Neuronal stem cell (in vitro differentiated cells): ENCODE measurements at regions not wholly inside any gene's neighbourhood (a gene's known extent, or its start where the extent isn't known, plus 50 kb on each side); places are given as distances from the start of the nearest gene placed in this dataset.

Experiments used
- DNase-seq: peaks from one replicate; pipeline ENCODE4 v3.0.0-alpha.2; 2013; ENCODE audit warnings: low spot score
- H2AFZ ChIP-seq: one replicate; pipeline ENCODE4 v1.6.1; 2013; ENCODE audit warnings: mild to moderate bottlenecking, low read length, inconsistent platforms
- H2AK5ac ChIP-seq: 2 replicates; pipeline ENCODE4 v1.6.1; 2013; ENCODE audit warnings: low read depth, mild to moderate bottlenecking, inconsistent platforms, low read length, moderate library complexity, mixed read lengths
- H2BK120ac ChIP-seq: 2 replicates; pipeline ENCODE4 v1.6.1; 2013; ENCODE audit warnings: low read depth, mild to moderate bottlenecking, inconsistent platforms, low read length, moderate library complexity, mixed read lengths
- H2BK12ac ChIP-seq: one replicate; pipeline ENCODE4 v1.6.1; 2013; ENCODE audit warnings: low read length, inconsistent platforms
- H2BK15ac ChIP-seq: 2 replicates; pipeline ENCODE4 v1.6.1; 2013; ENCODE audit warnings: mild to moderate bottlenecking, low read length, inconsistent platforms, mixed read lengths
- H2BK5ac ChIP-seq: one replicate; pipeline ENCODE4 v1.6.1; 2013; ENCODE audit warnings: inconsistent platforms, mild to moderate bottlenecking, low read length, moderate library complexity
- H3K14ac ChIP-seq: one replicate; pipeline ENCODE4 v1.6.1; 2013; ENCODE audit warnings: low read length, inconsistent platforms
- H3K18ac ChIP-seq: 2 replicates; pipeline ENCODE4 v1.6.1; 2013; ENCODE audit warnings: low read length, inconsistent platforms
- H3K23ac ChIP-seq: 2 replicates; pipeline ENCODE4 v1.6.1; 2013; ENCODE audit warnings: low read depth, mild to moderate bottlenecking, mixed read lengths, low read length, inconsistent platforms; ENCODE audit not compliant: poor library complexity
- H3K27ac ChIP-seq: replicated peaks from 3 replicates; pipeline ENCODE4 v1.5.1; 2013; ENCODE audit warnings: low read length, inconsistent platforms
- H3K27me3 ChIP-seq, 3 experiments: 2 replicates each; pipeline ENCODE4 v1.6.1; 2013; ENCODE audit warnings: low read length in 3 of 3, mild to moderate bottlenecking in 2 of 3, inconsistent platforms in 1 of 3, low read depth in 1 of 3, mixed read lengths in 1 of 3, moderate library complexity in 1 of 3; ENCODE audit not compliant: control insufficient read depth in 3 of 3, insufficient read depth in 3 of 3
- H3K36me3 ChIP-seq, 2 donors: replicated peaks in 1 of 2; 2 replicates each; pipeline ENCODE4 v1.6.1; 2013; ENCODE audit warnings: low read length in 2 of 2; ENCODE audit not compliant: control insufficient read depth in 2 of 2, insufficient read depth in 2 of 2
- H3K4ac ChIP-seq: 2 replicates; pipeline ENCODE4 v1.6.1; 2013; ENCODE audit warnings: inconsistent platforms, mild to moderate bottlenecking, low read length, moderate library complexity
- H3K4me1 ChIP-seq, 2 donors: 1 replicate in 1 of 2; 2 replicates in 1 of 2; pipeline ENCODE4 v1.6.1; 2013; ENCODE audit warnings: low read length in 2 of 2, low read depth in 1 of 2; ENCODE audit not compliant: control insufficient read depth in 2 of 2, insufficient read depth in 1 of 2
- H3K4me2 ChIP-seq: one replicate; pipeline ENCODE4 v1.6.1; 2013; ENCODE audit warnings: mild to moderate bottlenecking, low read length, inconsistent platforms; ENCODE audit not compliant: insufficient read depth, poor library complexity, severe bottlenecking
- H3K4me3 ChIP-seq, 2 donors: 2 replicates each; pipeline ENCODE4 v1.5.1; 2013; ENCODE audit warnings: low read length in 2 of 2, mild to moderate bottlenecking in 2 of 2, inconsistent platforms in 1 of 2, moderate library complexity in 1 of 2
- H3K79me1 ChIP-seq: one replicate; pipeline ENCODE4 v1.6.1; 2013; ENCODE audit warnings: low read depth, mild to moderate bottlenecking, inconsistent platforms, low read length, moderate library complexity
- H3K9ac ChIP-seq: one replicate; pipeline ENCODE4 v1.6.1; 2013; ENCODE audit warnings: mild to moderate bottlenecking, low read depth, low read length, inconsistent platforms; ENCODE audit not compliant: poor library complexity
- H3K9me3 ChIP-seq, 2 donors: replicated peaks in 1 of 2; 2 replicates each; pipeline versions ENCODE3 to v1.6.1; 2013; ENCODE audit warnings: low read length in 2 of 2, mild to moderate bottlenecking in 2 of 2, inconsistent platforms in 1 of 2, low read depth in 1 of 2, mixed read lengths in 1 of 2, moderate library complexity in 1 of 2; ENCODE audit not compliant: control insufficient read depth in 2 of 2, insufficient read depth in 1 of 2
- H4K8ac ChIP-seq: one replicate; pipeline ENCODE4 v1.6.1; 2013; ENCODE audit warnings: low read depth, mild to moderate bottlenecking, inconsistent platforms, low read length, moderate library complexity
- H4K91ac ChIP-seq: one replicate; pipeline ENCODE4 v1.6.1; 2013; ENCODE audit warnings: low read length, low read depth, mild to moderate bottlenecking, inconsistent platforms; ENCODE audit not compliant: poor library complexity
- WGBS, 2 donors: extraction: QIAGEN DNeasy Blood & Tissue Kit; methylation state at CpG; one replicate each; pipeline ENCODE4 v1.1.7; 2013; ENCODE audit warnings: missing lambda C conversion rate in 2 of 2, mixed read lengths in 1 of 2; ENCODE audit not compliant: insufficient read length in 2 of 2, insufficient replicate concordance in 1 of 2; ENCODE audit errors: extremely low coverage in 2 of 2; 5-methylcytosine and 5-hydroxymethylcytosine counted together

GRCh38 chr17:74098136-74099024 is 105.1 kb upstream of the RPL38 start:
- Histone ChIP-seq H4K8ac (no peak overlapping the region), H3K27me3 (peaks cover 0 to 25% (median 0%) of the 10 kb centered on the region in 3 experiments), H3K9me3 (no peaks in the 10 kb centered on the region), H3K4me2 (no peak overlapping the region), H3K4me3 (no peak overlapping the region), H2AFZ (no peak overlapping the region), H3K27ac (no peak overlapping the region), H3K14ac (peak overlapping the region; percentile 25), H2BK12ac (peak overlapping the region; percentile 28), H3K4ac (no peak overlapping the region), H2BK15ac (no peak overlapping the region), H3K23ac (no peak overlapping the region), H4K91ac (no peak overlapping the region), H3K79me1 (no peaks in the 10 kb centered on the region), H3K4me1 (peaks cover 0 to 4% of the 10 kb centered on the region in 2 donors), H2BK5ac (no peak overlapping the region), H3K36me3 (no peaks in the 10 kb centered on the region), H3K9ac (no peak overlapping the region), H3K18ac (peak overlapping the region; percentile 51), H2AK5ac (no peak overlapping the region), H2BK120ac (no peak overlapping the region)
- no peak for DNase-seq
- WGBS, 2 donors, result 100% methylated on average over 1 to 2 of the region's 15 CpGs

GRCh38 chr17:74099442-74100340 is 103.8 kb upstream of the RPL38 start:
- H3K27me3 ChIP-seq, result peaks cover 0 to 26% (median 0%) of the 10 kb centered on the region in 3 experiments
- no peak overlapping the region for H2AFZ ChIP-seq
- no peak overlapping the region for H2BK12ac ChIP-seq
- H3K14ac ChIP-seq, result no peak overlapping the region
- no peak overlapping the region for H2BK15ac ChIP-seq
- H3K4me1 ChIP-seq, result peaks cover 0 to 4% of the 10 kb centered on the region in 2 donors
- no CpG with 5 or more reads among the region's 16 CpGs for WGBS, 2 donors
- H3K79me1 ChIP-seq, result no peaks in the 10 kb centered on the region
- no peak overlapping the region for H2AK5ac ChIP-seq
- H3K4ac ChIP-seq, result no peak overlapping the region
- H3K9me3 ChIP-seq, result no peaks in the 10 kb centered on the region
- H3K4me2 ChIP-seq, result no peak overlapping the region
- H2BK120ac ChIP-seq, result no peak overlapping the region
- H3K23ac ChIP-seq, result no peak overlapping the region
- H4K91ac ChIP-seq, result no peak overlapping the region
- H3K9ac ChIP-seq, result no peak overlapping the region
- no peak overlapping the region for H4K8ac ChIP-seq
- H3K27ac ChIP-seq, result no peak overlapping the region
- H3K4me3 ChIP-seq, result no peak overlapping the region
- no peak for DNase-seq
- H2BK5ac ChIP-seq, result no peak overlapping the region
- no peaks in the 10 kb centered on the region for H3K36me3 ChIP-seq
- peak overlapping the region; percentile 38 for H3K18ac ChIP-seq

GRCh38 chr17:74104921-74105320 is 98.6 kb upstream of the RPL38 start:
- no peak overlapping the region for H2BK5ac ChIP-seq
- no peak overlapping the region for H3K27ac ChIP-seq
- H3K9ac ChIP-seq, result peak overlapping the region; percentile 10
- no peaks in the 10 kb centered on the region for H3K36me3 ChIP-seq
- no peak overlapping the region for H3K4ac ChIP-seq
- no peak overlapping the region for H4K8ac ChIP-seq
- peaks cover 0 to 2% of the 10 kb centered on the region in 2 donors for H3K9me3 ChIP-seq
- H3K23ac ChIP-seq, result no peak overlapping the region
- H2AFZ ChIP-seq, result no peak overlapping the region
- no peak overlapping the region for H4K91ac ChIP-seq
- H2AK5ac ChIP-seq, result no peak overlapping the region
- H2BK12ac ChIP-seq, result no peak overlapping the region
- peak overlapping the region; percentile 81 for H3K18ac ChIP-seq
- no peak for DNase-seq
- H3K4me1 ChIP-seq, result peaks cover 0 to 1% of the 10 kb centered on the region in 2 donors
- WGBS, 2 donors, result no CpG with 5 or more reads among the region's 5 CpGs
- no peak overlapping the region for H2BK120ac ChIP-seq
- H2BK15ac ChIP-seq, result no peak overlapping the region
- no peak overlapping the region for H3K14ac ChIP-seq
- peak overlapping the region in 1 of 2 donors; percentile 40 for H3K4me3 ChIP-seq
- H3K4me2 ChIP-seq, result no peak overlapping the region
- no peaks in the 10 kb centered on the region for H3K79me1 ChIP-seq
- H3K27me3 ChIP-seq, result peaks cover 0 to 20% (median 2%) of the 10 kb centered on the region in 3 experiments
